ENCODE measurements at regions not wholly inside any gene's neighbourhood (a gene's known extent, or its start where the extent isn't known, plus 50 kb on each side); places are given as distances from the start of the nearest gene placed in this dataset.

DNA sequence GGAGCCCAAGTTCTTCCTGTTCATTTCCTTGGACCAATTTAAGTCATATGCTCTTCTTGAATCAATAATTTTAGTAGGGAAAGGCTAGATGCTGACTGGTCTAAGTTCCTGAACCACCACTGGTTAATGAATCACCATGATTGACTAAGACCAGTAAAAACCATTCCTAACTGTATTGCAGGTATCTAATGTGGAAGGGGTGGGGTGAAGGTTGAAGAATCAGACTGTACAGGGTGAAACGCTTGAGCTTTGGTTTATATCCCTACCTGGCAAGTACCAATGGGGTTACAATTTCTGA, 100.1 kb downstream of the DYRK2 start:
- no peak for FAIRE-seq
- no TSS peak for BruUV-seq (replicated peaks)
- TF ChIP-seq EZH2 (IDR thresholded peaks at IDR 0.05; ENCODE audit: borderline replicate concordance, low read depth, low read length, severe bottlenecking) (no peak), JUN (IDR thresholded peaks at IDR 0.05; ENCODE audit: borderline replicate concordance, insufficient read depth, insufficient read length, low read depth) (no peak), MYC (IDR thresholded peaks at IDR 0.05; ENCODE audit: low read depth, low read length) (no peak), GATA2 (IDR thresholded peaks at IDR 0.05; ENCODE audit: insufficient read depth, insufficient read length, low read depth, low read length) (no peak), POLR2AphosphoS5 (IDR thresholded peaks at IDR 0.05; ENCODE audit: insufficient read depth, low read depth, low read length) (no peak), MAX (IDR thresholded peaks at IDR 0.05; ENCODE audit: insufficient read depth, insufficient read length) (no peak), POLR2A (IDR thresholded peaks at IDR 0.05; ENCODE audit: low read depth, low read length) (no peak), FOS (IDR thresholded peaks at IDR 0.05; ENCODE audit: borderline replicate concordance, insufficient read depth, low read length) (no peak)
- TF ChIP-seq, protein P1, sequence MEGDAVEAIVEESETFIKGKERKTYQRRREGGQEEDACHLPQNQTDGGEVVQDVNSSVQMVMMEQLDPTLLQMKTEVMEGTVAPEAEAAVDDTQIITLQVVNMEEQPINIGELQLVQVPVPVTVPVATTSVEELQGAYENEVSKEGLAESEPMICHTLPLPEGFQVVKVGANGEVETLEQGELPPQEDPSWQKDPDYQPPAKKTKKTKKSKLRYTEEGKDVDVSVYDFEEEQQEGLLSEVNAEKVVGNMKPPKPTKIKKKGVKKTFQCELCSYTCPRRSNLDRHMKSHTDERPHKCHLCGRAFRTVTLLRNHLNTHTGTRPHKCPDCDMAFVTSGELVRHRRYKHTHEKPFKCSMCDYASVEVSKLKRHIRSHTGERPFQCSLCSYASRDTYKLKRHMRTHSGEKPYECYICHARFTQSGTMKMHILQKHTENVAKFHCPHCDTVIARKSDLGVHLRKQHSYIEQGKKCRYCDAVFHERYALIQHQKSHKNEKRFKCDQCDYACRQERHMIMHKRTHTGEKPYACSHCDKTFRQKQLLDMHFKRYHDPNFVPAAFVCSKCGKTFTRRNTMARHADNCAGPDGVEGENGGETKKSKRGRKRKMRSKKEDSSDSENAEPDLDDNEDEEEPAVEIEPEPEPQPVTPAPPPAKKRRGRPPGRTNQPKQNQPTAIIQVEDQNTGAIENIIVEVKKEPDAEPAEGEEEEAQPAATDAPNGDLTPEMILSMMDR (IDR thresholded peaks at IDR 0.05; ENCODE audit: extremely low read depth in 1 of 2, insufficient read depth in 1 of 2, low read depth in 1 of 2, low read length in 2 of 2): no peak
- H3K27ac ChIP-seq (ENCODE audit: insufficient read depth, low read depth, low read length): no peak overlapping the region
- CTCF ChIA-PET: no interaction called here
- H3K4me3 ChIP-seq (replicated peaks in 1 of 3; ENCODE audit: insufficient read depth in 1 of 3, low read depth in 1 of 3, low read length in 3 of 3): no peak overlapping the region
- no peaks in the 10 kb centered on the region for H3K36me3 ChIP-seq (ENCODE audit: control insufficient read depth in 2 of 2, extremely low read depth in 1 of 2, insufficient read depth in 2 of 2, low read length in 2 of 2)
- no peaks in the 10 kb centered on the region for H3K4me1 ChIP-seq (ENCODE audit: control insufficient read depth, extremely low read depth, insufficient read depth, low read length)
- intact Hi-C loops (cut with micrococcal nuclease): no loop called here
- no peak for DNase-seq (ENCODE audit: low read depth, low spot score)
- H3K9me1 ChIP-seq (replicated peaks; ENCODE audit: control insufficient read depth, extremely low read depth, insufficient read depth, low read length): no peaks in the 10 kb centered on the region
- H3K4me2 ChIP-seq (ENCODE audit: insufficient read depth, low read length): no peak overlapping the region
- no peaks in the 10 kb centered on the region for H3K9me3 ChIP-seq (replicated peaks; ENCODE audit: control insufficient read depth, insufficient read depth, low read length)
- H2AFZ ChIP-seq (ENCODE audit: low read depth, low read length): no peak overlapping the region
- dilution Hi-C loops (cut with MboI; ENCODE audit: extremely low pct_ligation_motif_present, low sequenced_read_pairs): no loop called here
- H3K27me3 ChIP-seq (ENCODE audit: control insufficient read depth in 2 of 2, insufficient read depth in 2 of 2, low read length in 2 of 2): no peaks in the 10 kb centered on the region
- POLR2A ChIA-PET: no interaction called here
- H4K20me1 ChIP-seq (replicated peaks; ENCODE audit: control insufficient read depth, extremely low read depth, insufficient read depth, low read length): no peaks in the 10 kb centered on the region
- no peak overlapping the region for H3K9ac ChIP-seq (replicated peaks; ENCODE audit: extremely low read depth, insufficient read depth, low read length)
- no peaks in the 10 kb centered on the region for H3K79me2 ChIP-seq (ENCODE audit: control insufficient read depth, insufficient read depth, low read length)
